T-helper 2 cell (primary cell): ENCODE measurements at regions not wholly inside any gene's neighbourhood (a gene's known extent, or its start where the extent isn't known, plus 50 kb on each side); places are given as distances from the start of the nearest gene placed in this dataset.

Experiments used
- DNase-seq, 5 experiments: peaks; one replicate each; pipeline versions ENCODE4 v3.0.0 to v3.0.0-alpha.2; 2012 to 2022

GRCh38 chr12:115504306-115505290 lies 772.9 kb downstream of the MED13L start:
- DNase-seq: no peak

- DNase-seq: no peak
These were observed 776.6 kb downstream of the MED13L start for GRCh38 chr12:115500872-115501271.

- no peak for DNase-seq
These were observed 782.2 kb downstream of the MED13L start for GRCh38 chr12:115495300-115495699.

- no peak for DNase-seq
These were observed 784.9 kb downstream of the MED13L start for GRCh38 chr12:115492553-115492952.

GRCh38 chr12:115491511-115492250 lies 785.8 kb downstream of the MED13L start:
- DNase-seq: no peak

GRCh38 chr12:115489253-115489652 lies 788.2 kb downstream of the MED13L start:
- no peak for DNase-seq

- no peak for DNase-seq
These were observed 791.5 kb downstream of the MED13L start for GRCh38 chr12:115485967-115486366.

GRCh38 chr12:115485503-115485902 lies 792.0 kb downstream of the MED13L start:
- no peak for DNase-seq

GRCh38 chr12:115482943-115483342 lies 794.5 kb downstream of the MED13L start:
- DNase-seq: no peak

- no peak for DNase-seq
These were observed 796.4 kb downstream of the MED13L start for GRCh38 chr12:115481141-115481540.

- DNase-seq: no peak
These were observed 794.5 kb upstream of the TBX3 start for GRCh38 chr12:115478505-115478904.

- no peak for DNase-seq
These were observed 790.8 kb upstream of the TBX3 start for GRCh38 chr12:115474539-115475353.

GRCh38 chr12:115473257-115473956 lies 789.4 kb upstream of the TBX3 start:
- no peak for DNase-seq

- DNase-seq: no peak
These were observed 788.9 kb upstream of the TBX3 start for GRCh38 chr12:115472852-115473251.

- no peak for DNase-seq
These were observed 787.0 kb upstream of the TBX3 start for GRCh38 chr12:115470977-115471376.

GRCh38 chr12:115470526-115470925 lies 786.6 kb upstream of the TBX3 start:
- no peak for DNase-seq

GRCh38 chr12:115468087-115468510 lies 784.1 kb upstream of the TBX3 start:
- no peak for DNase-seq

GRCh38 chr12:115467531-115467930 lies 783.6 kb upstream of the TBX3 start:
- no peak for DNase-seq

- DNase-seq: no peak
These were observed 782.1 kb upstream of the TBX3 start for GRCh38 chr12:115466076-115466475.

- no peak for DNase-seq
These were observed 780.7 kb upstream of the TBX3 start for GRCh38 chr12:115464661-115465060.

GRCh38 chr12:115464111-115464581 lies 780.2 kb upstream of the TBX3 start:
- DNase-seq: no peak

GRCh38 chr12:115461401-115461800 lies 777.4 kb upstream of the TBX3 start:
- DNase-seq: no peak
